Thoracic aorta (tissue), 2 donors: ENCODE measurements at regions not wholly inside any gene's neighbourhood (a gene's known extent, or its start where the extent isn't known, plus 50 kb on each side); places are given as distances from the start of the nearest gene placed in this dataset.

ENCODE experiments used
- ATAC-seq: fragments of 150-250 bp; one replicate; pipeline ENCODE4 v1.8.0; 2017; ENCODE audit warnings: low read depth; ENCODE audit not compliant: insufficient number of reproducible peaks, low FRiP score
- DNase-seq: peaks from one replicate; pipeline ENCODE4 v3.0.0-alpha.2; 2020; ENCODE audit warnings: low spot score
- H3K27ac ChIP-seq, 2 donors: fragments of 200-600 bp; sonication (generic); 1 replicate in 1 of 2; 2 replicates in 1 of 2; pipeline ENCODE4 v1.5.1; 2016; ENCODE audit warnings: mild to moderate bottlenecking in 2 of 2, moderate library complexity in 2 of 2
- H3K27me3 ChIP-seq: fragments of 200-600 bp; sonication (generic); replicated peaks from 2 replicates; pipeline ENCODE4 v1.6.0; 2016; ENCODE audit warnings: mild to moderate bottlenecking; ENCODE audit not compliant: insufficient read depth
- H3K36me3 ChIP-seq: fragments of 200-600 bp; sonication (generic); one replicate; pipeline ENCODE4 v1.5.1; 2016
- H3K4me1 ChIP-seq, 2 donors: fragments of 200-600 bp; sonication (generic); 1 replicate in 1 of 2; 2 replicates in 1 of 2; pipeline versions ENCODE4 v1.5.1 to v1.6.0; 2016; ENCODE audit warnings: low read depth in 2 of 2, mild to moderate bottlenecking in 1 of 2; ENCODE audit not compliant: control insufficient read depth in 1 of 2
- H3K4me3 ChIP-seq: fragments of 200-600 bp; sonication (generic); 2 replicates; pipeline ENCODE4 v1.5.1; 2016; ENCODE audit warnings: mild to moderate bottlenecking
- H3K9me3 ChIP-seq: fragments of 200-600 bp; sonication (generic); 2 replicates; pipeline ENCODE4 v1.5.1; 2016
- TF ChIP-seq, protein P1 (sequence below): fragments of 200-600 bp; sonication (generic); IDR thresholded peaks from one replicate; pipeline ENCODE4 v1.5.1; 2019; ENCODE audit warnings: antibody characterized with exemption

DNA sequence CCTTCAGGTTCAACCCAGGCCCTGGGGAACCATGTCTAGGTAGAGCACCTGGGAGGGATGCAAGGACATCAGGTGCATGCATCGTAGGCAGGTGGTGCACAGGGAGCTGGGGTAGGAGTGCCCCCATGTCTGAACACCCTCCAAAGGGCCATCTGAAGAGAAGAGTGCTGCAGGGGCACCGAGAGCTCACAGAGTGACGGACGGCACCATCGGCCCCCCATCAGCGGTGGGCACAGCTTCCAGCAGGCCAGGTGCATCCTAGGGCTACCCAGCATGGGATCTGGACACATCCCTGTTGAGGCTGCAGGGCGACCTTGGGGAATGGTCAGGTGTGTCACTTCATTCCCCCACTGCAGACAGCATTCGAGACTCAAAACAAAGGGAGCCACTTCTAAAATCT lies 138.3 kb upstream of the CDH4 start:
- H3K27me3 ChIP-seq = no peaks in the 10 kb centered on the region
- no peak for ATAC-seq
- TF ChIP-seq, protein P1, sequence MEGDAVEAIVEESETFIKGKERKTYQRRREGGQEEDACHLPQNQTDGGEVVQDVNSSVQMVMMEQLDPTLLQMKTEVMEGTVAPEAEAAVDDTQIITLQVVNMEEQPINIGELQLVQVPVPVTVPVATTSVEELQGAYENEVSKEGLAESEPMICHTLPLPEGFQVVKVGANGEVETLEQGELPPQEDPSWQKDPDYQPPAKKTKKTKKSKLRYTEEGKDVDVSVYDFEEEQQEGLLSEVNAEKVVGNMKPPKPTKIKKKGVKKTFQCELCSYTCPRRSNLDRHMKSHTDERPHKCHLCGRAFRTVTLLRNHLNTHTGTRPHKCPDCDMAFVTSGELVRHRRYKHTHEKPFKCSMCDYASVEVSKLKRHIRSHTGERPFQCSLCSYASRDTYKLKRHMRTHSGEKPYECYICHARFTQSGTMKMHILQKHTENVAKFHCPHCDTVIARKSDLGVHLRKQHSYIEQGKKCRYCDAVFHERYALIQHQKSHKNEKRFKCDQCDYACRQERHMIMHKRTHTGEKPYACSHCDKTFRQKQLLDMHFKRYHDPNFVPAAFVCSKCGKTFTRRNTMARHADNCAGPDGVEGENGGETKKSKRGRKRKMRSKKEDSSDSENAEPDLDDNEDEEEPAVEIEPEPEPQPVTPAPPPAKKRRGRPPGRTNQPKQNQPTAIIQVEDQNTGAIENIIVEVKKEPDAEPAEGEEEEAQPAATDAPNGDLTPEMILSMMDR = no peak
- no peak overlapping the region for H3K27ac ChIP-seq
- H3K4me1 ChIP-seq = no peaks in the 10 kb centered on the region
- H3K36me3 ChIP-seq = no peaks in the 10 kb centered on the region
- no peak overlapping the region for H3K4me3 ChIP-seq
- no peak for DNase-seq
- H3K9me3 ChIP-seq = no peaks in the 10 kb centered on the region

DNA sequence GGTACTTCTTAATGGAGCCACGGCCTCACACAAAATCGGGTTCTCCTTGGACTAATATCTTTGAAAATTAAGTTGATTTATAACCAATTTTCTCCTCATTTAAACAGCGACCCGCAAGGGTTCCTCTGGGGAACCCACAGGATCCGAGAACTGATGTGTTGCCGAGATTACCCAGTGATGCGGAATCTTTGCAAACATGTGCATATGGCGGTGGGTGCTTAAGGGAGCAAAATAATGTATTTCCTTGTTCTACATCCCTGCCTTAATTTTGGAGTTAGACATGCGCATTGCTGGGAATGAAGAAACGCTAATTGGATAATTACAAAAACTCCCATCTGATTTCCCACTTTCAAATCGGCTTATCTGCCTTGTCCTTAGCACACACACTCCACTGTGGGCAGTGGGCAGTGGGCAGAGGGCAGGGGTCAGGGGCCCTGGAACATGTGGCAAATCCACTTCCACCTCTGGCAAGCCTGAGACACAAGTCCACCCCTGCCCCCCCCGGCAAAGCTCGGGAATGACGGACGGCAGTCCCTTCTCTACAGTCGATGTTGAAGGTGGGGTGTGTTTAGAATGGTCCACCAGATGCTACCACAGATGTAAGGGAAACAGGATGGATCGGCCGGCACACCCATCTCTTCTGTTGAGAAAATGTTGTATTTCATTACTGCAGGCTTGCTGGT lies 137.4 kb upstream of the CDH4 start:
- H3K36me3 ChIP-seq = no peaks in the 10 kb centered on the region
- H3K27ac ChIP-seq = no peak overlapping the region
- DNase-seq = no peak
- no peaks in the 10 kb centered on the region for H3K27me3 ChIP-seq
- no peak overlapping the region for H3K4me3 ChIP-seq
- no peak for ATAC-seq
- no peaks in the 10 kb centered on the region for H3K4me1 ChIP-seq
- H3K9me3 ChIP-seq = no peaks in the 10 kb centered on the region
- TF ChIP-seq, protein P1 = no peak

DNA sequence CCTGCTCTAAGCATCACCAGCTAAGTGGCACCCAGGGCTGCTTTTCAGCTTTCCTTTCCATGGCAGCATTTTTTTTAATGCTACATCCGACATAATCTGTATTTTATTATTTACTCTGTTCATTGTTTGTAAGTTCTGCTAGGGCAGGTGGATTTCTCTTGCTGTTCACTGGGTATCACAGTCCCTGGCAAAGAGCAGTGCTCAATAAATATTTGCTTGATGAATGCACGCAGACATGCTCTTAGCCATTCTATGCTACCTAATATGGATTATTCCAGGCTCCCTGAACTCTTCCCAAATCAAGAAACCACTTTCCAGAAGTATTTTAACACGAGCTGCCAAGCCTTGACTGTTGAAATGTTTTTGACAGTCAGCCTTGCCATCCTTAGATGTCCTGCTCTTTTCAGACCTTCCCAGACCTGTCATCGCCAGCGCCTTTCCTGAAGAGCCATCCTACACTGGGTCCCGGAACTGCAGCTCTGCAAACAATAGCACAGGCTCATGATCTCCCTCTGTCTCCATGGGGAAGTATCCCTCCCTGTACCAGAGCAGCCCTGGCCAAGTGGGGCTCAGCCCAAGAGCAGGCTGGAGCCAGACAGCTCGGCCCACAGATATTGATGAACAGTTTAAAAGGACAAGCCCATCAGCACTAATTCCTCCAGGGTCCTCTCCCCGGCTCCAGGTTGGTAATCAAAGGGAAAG lies 136.5 kb upstream of the CDH4 start:
- no peak for DNase-seq
- Histone ChIP-seq H3K27me3 (no peaks in the 10 kb centered on the region), H3K4me3 (no peak overlapping the region), H3K27ac (no peak overlapping the region), H3K36me3 (no peaks in the 10 kb centered on the region), H3K9me3 (no peaks in the 10 kb centered on the region), H3K4me1 (no peaks in the 10 kb centered on the region)
- TF ChIP-seq, protein P1 = no peak
- no peak for ATAC-seq

DNA sequence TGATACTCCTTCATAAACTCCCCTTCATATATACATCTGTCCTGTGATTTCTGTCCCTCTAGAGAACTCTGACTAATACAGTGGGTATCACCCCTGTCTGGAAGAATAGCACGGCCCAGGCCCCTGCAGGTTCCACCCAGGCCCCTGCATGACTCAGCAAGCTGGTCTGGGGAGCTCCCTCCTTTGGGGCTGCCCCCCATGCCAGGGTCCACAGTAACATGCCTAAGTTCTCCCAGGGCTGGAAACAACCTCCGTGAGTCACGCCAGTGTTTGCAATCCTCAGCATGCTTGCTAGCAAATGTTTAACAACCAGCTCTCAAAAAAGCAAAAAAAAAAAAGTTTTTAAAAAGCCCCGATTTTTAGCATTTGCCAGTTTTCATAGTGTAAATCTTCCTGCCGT lies 134.3 kb upstream of the CDH4 start:
- DNase-seq (no peak), ATAC-seq (no peak)
- Histone ChIP-seq H3K27me3 (no peaks in the 10 kb centered on the region), H3K36me3 (no peaks in the 10 kb centered on the region), H3K9me3 (no peaks in the 10 kb centered on the region), H3K4me3 (no peak overlapping the region), H3K27ac (no peak overlapping the region), H3K4me1 (no peaks in the 10 kb centered on the region)
- TF ChIP-seq, protein P1 = no peak

DNA sequence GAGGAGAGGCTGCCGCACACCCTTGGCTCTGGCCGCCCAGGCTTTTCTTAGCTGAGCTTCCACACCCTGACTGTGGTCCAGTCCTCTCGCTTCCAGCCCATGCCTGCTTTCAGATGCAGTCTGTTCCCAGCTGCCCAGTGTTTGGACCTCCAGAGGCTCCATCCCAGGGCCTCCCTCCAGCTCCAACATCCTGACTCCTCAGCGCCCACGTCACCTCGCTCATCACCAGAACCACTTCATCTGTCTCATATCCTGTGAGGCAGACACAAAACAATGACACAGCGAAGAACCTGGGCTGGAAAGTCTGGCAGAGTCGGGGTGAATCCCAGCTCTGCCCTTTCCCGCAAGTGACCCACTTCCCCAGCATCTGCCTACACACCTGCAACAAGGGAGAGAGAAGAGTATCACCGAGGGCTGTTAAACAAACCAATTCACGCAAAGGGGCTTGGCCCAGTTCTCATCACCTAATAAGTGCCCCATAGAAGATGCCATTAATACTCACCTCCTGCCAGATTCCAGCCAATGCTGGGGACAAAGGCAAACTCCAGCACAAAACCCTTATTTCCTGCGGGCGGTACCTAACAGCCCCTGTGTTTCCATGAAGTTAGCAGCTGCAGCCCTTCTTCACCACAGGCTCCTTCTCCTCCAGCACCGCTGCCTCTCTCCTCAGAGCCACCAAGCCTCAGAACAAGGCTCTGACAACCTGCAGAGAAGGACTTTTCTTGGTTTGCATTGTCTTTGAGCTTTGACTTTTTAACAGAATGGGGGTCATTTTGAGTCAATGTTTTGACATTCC lies 133.4 kb upstream of the CDH4 start:
- TF ChIP-seq, protein P1 = no peak
- Histone ChIP-seq H3K36me3 (no peaks in the 10 kb centered on the region), H3K27me3 (no peaks in the 10 kb centered on the region), H3K27ac (no peak overlapping the region), H3K9me3 (no peaks in the 10 kb centered on the region), H3K4me1 (no peaks in the 10 kb centered on the region), H3K4me3 (no peak overlapping the region)
- no peak for ATAC-seq
- DNase-seq = no peak
